ENCODE measurements at regions not wholly inside any gene's neighbourhood (a gene's known extent, or its start where the extent isn't known, plus 50 kb on each side); places are given as distances from the start of the nearest gene placed in this dataset.

GRCh38 chr5:3312299-3312698 lies 283.3 kb upstream of the IRX1 start:
- no peak for DNase-seq (ENCODE audit: low read depth)
- TF ChIP-seq CTCF (IDR thresholded peaks at IDR 0.05; ENCODE audit: low read depth, low read length, missing control alignments) = no peak
- in situ Hi-C loops (cut with HindIII; ENCODE audit: low sequenced_read_pairs) = loop anchor here (25.0 kb wide), 1 partner anchor 575 kb away; no protein-coding TSS in a partner anchor
- H3K4me3 ChIP-seq (ENCODE audit: low read depth, low read length) = no peak overlapping the region

- no peak for TF ChIP-seq CTCF (IDR thresholded peaks at IDR 0.05; ENCODE audit: low read depth, low read length, missing control alignments)
- in situ Hi-C loops (cut with HindIII; ENCODE audit: low sequenced_read_pairs) = loop anchor here (25.0 kb wide), 1 partner anchor 574 kb away; no protein-coding TSS in a partner anchor
- peak; percentile 33 for DNase-seq (ENCODE audit: low read depth)
- peak overlapping the region; percentile 4 for H3K4me3 ChIP-seq (ENCODE audit: low read depth, low read length)
These were observed 284.2 kb upstream of the IRX1 start for GRCh38 chr5:3311433-3311832.

- H3K4me3 ChIP-seq (ENCODE audit: low read depth, low read length) = peak overlapping the region; percentile 4
- TF ChIP-seq CTCF (IDR thresholded peaks at IDR 0.05; ENCODE audit: low read depth, low read length, missing control alignments) = no peak
- in situ Hi-C loops (cut with HindIII; ENCODE audit: low sequenced_read_pairs) = loop anchor here (25.0 kb wide), 1 partner anchor 573 kb away; no protein-coding TSS in a partner anchor
These were observed 284.9 kb upstream of the IRX1 start for GRCh38 chr5:3310541-3311261.

GRCh38 chr5:3309538-3309937 lies 286.1 kb upstream of the IRX1 start:
- no peak for TF ChIP-seq CTCF (IDR thresholded peaks at IDR 0.05; ENCODE audit: low read depth, low read length, missing control alignments)
- in situ Hi-C loops (cut with HindIII; ENCODE audit: low sequenced_read_pairs) = loop anchor here (25.0 kb wide), 1 partner anchor 572 kb away; no protein-coding TSS in a partner anchor
- DNase-seq (ENCODE audit: low read depth) = no peak
- H3K4me3 ChIP-seq (ENCODE audit: low read depth, low read length) = no peak overlapping the region

More at GRCh38 chr5:3310541-3311261, 284.9 kb upstream of the IRX1 start:
- DNase-seq (ENCODE audit: low read depth) = peak; percentile 81

- no peak for DNase-seq (ENCODE audit: low read depth)
- in situ Hi-C loops (cut with HindIII; ENCODE audit: low sequenced_read_pairs) = loop anchor here (25.0 kb wide), 1 partner anchor 571 kb away; no protein-coding TSS in a partner anchor
- no peak for TF ChIP-seq CTCF (IDR thresholded peaks at IDR 0.05; ENCODE audit: low read depth, low read length, missing control alignments)
- no peak overlapping the region for H3K4me3 ChIP-seq (ENCODE audit: low read depth, low read length)
These were observed 287.5 kb upstream of the IRX1 start for GRCh38 chr5:3307982-3308621.

- no peak overlapping the region for H3K4me3 ChIP-seq (ENCODE audit: low read depth, low read length)
- in situ Hi-C loops (cut with HindIII; ENCODE audit: low sequenced_read_pairs) = loop anchor here (25.0 kb wide), 1 partner anchor 568 kb away; no protein-coding TSS in a partner anchor
- no peak for DNase-seq (ENCODE audit: low read depth)
- no peak for TF ChIP-seq CTCF (IDR thresholded peaks at IDR 0.05; ENCODE audit: low read depth, low read length, missing control alignments)
These were observed 290.2 kb upstream of the IRX1 start for GRCh38 chr5:3305432-3305831.

Measured in astrocyte of the cerebellum (primary cell).